GM19395 (cell line): ENCODE measurements at regions not wholly inside any gene's neighbourhood (a gene's known extent, or its start where the extent isn't known, plus 50 kb on each side); places are given as distances from the start of the nearest gene placed in this dataset.
"Not testable (repeated sequence)": the region's sequence is repeated elsewhere in the genome, so short reads cannot be mapped to it uniquely, and the experiment has no call there.

Experiments
- ATAC-seq: cut with Tn5 transposase; IDR thresholded peaks from one replicate; pipeline ENCODE4 v1.9.1; 2021; ENCODE audit warnings: mild to moderate bottlenecking, moderate library complexity; ENCODE audit not compliant: unreplicated experiment

- no peak for ATAC-seq
These were observed 94.3 kb upstream of the DCLK2 start for GRCh38 chr4:149983931-149984330.

- no peak for ATAC-seq
These were observed 92.3 kb upstream of the DCLK2 start for GRCh38 chr4:149985981-149986380.

- no peak for ATAC-seq
These were observed 91.3 kb upstream of the DCLK2 start for GRCh38 chr4:149986917-149987316.

GRCh38 chr4:149987330-149988086, 90.7 kb upstream of the DCLK2 start:
- ATAC-seq, result no peak

GRCh38 chr4:149988087-149988410, 90.2 kb upstream of the DCLK2 start:
- ATAC-seq, result no peak

GRCh38 chr4:149993030-149993429, 85.2 kb upstream of the DCLK2 start:
- ATAC-seq, result no peak

- no peak for ATAC-seq
These were observed 83.0 kb upstream of the DCLK2 start for GRCh38 chr4:149995134-149995756.

GRCh38 chr4:149997881-149998421, 80.3 kb upstream of the DCLK2 start:
- no peak for ATAC-seq

- peak; percentile 60 for ATAC-seq
These were observed 78.7 kb upstream of the DCLK2 start for GRCh38 chr4:149999485-150000074.

- ATAC-seq, result no peak
These were observed 76.4 kb upstream of the DCLK2 start for GRCh38 chr4:150001815-150002214.

GRCh38 chr4:150002561-150002960, 75.7 kb upstream of the DCLK2 start:
- no peak for ATAC-seq

GRCh38 chr4:150004481-150004880, 73.8 kb upstream of the DCLK2 start:
- ATAC-seq, result no peak

- no peak for ATAC-seq
These were observed 72.7 kb upstream of the DCLK2 start for GRCh38 chr4:150005537-150005936.

- ATAC-seq, result no peak
These were observed 72.0 kb upstream of the DCLK2 start for GRCh38 chr4:150006197-150006596.

GRCh38 chr4:150007512-150007911, 70.7 kb upstream of the DCLK2 start:
- ATAC-seq, result no peak

- no peak for ATAC-seq
These were observed 69.7 kb upstream of the DCLK2 start for GRCh38 chr4:150008546-150008945.

GRCh38 chr4:150009533-150009932, 68.7 kb upstream of the DCLK2 start:
- no peak for ATAC-seq

GRCh38 chr4:150010525-150011126, 67.6 kb upstream of the DCLK2 start:
- ATAC-seq, result peak; percentile 86

GRCh38 chr4:150012851-150013360, 65.3 kb upstream of the DCLK2 start:
- ATAC-seq, result no peak

- not testable (repeated sequence) for ATAC-seq
These were observed 62.3 kb upstream of the DCLK2 start for GRCh38 chr4:150015910-150016309.

- not testable (repeated sequence) for ATAC-seq
These were observed 61.6 kb upstream of the DCLK2 start for GRCh38 chr4:150016621-150017020.
